ENCODE measurements at regions not wholly inside any gene's neighbourhood (a gene's known extent, or its start where the extent isn't known, plus 50 kb on each side); places are given as distances from the start of the nearest gene placed in this dataset.

DNA sequence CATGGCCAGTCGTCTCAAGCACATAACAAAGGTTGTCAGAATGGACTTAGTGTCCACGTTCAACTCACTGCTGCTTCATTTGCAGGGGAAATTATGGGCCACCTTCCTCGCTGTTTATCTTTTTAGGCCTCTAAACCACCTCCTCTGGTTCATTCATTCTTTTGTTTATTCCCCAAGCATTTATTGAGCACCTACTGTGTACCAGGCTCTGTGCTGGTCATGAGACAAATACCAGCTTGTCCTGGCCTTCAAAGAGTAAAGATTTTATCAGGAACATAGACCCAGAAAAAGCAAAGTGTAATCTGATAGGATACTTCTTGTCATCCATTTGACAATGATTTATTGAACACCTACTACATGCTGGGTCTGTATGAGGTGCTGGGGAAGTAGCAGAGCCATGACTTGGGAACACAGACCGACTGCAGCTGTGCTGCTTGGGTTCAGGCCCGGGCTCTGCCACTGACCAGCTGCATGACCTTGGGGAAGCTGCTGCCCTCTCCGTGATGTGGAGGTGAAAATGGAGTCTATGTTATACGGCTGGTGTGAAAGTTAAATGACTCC is 63.4 kb upstream of the SLC6A6 start:
- DNase-seq = no peak

DNA sequence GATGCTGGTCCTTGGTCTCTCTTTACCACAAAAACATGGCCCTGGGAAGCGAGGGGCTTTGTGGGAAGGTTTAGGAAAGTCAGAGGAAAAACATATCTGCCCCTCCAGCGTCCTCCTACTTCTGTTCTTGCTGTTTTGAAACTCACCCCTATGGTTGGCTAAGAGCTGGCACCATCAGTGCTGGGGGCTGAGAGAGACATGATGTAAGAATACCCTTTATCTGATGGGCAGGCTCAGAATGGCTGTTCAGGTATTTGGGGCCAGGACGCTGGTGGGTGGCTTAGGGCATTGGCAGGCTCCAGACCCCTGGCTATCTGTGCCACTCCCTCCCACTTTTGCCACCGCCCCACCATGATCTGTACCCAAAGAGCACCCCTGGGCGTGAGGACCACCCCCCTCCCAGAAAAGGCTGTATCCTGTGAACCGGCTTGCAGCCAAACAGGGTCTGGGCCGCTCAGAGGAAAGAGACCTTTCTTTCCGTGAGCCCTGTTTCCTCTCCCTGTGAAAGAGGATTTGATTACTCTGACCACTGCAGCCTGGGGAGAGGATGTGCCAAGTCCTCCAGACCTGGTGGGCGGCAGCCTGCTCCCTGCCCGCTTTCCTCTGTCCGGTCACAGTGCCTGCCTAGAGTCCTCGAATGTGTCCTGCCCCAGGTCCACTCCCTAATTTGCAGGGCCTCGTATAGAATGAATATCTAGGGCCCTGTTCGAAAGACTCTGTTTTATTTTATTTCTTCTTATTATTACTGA is 61.3 kb upstream of the SLC6A6 start:
- DNase-seq = no peak

DNA sequence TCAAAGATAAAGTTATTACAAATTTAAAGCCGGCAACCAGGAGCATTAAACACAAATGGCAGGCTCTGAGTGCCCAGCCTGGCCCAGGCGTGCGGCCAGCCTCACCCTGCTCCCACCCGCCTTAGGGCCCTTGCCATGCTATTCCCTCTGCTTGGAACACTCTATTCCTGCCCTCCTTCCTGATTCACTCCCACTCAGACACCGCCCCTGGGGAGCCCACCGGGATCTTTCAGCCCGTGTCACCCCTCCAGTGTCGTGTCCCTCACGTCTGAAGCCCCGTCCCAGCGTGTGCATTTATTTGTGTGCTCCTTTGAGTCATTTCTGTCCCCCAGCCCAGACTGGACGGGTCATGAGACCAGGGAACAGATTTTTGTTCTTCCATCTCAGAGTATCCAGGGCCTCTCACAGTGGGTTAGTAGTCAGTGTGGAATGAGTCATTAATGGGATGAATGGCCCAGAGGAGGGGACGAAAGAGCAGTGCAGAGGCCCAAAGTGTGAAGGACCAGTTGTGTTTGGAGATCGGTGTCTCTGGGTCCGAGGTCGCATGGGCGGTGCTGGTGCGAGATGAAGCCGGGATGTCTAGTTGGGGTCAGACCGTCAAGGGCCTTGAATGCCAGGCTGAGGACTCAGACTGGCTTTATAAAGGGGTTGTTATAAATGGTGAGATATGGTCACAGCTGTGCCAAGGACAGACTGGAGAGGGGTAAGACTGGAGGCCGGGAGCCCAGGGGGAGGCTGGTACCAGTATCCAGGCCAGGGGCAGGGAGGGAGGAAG is 58.9 kb upstream of the SLC6A6 start:
- DNase-seq = no peak

DNA sequence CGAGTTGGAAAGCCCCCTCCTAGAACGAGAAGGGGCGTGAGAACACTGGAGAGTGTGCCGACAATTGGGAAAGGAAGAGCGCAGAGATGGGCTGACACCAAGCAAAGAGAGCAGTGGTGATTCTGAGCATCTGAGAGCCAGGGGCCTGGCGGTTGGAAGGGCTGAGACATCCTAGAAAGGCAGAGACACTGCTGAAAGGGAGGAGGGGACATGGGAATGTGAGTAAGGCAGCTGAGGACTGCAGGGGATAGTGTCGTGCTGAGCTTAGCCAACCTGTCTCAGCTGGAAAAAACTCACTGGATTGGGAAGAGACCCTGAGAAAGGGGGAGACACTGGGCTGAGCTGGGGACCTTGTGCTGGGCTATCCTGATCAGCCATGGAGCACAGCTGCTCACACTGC is 58.1 kb upstream of the SLC6A6 start:
- no peak for DNase-seq

DNA sequence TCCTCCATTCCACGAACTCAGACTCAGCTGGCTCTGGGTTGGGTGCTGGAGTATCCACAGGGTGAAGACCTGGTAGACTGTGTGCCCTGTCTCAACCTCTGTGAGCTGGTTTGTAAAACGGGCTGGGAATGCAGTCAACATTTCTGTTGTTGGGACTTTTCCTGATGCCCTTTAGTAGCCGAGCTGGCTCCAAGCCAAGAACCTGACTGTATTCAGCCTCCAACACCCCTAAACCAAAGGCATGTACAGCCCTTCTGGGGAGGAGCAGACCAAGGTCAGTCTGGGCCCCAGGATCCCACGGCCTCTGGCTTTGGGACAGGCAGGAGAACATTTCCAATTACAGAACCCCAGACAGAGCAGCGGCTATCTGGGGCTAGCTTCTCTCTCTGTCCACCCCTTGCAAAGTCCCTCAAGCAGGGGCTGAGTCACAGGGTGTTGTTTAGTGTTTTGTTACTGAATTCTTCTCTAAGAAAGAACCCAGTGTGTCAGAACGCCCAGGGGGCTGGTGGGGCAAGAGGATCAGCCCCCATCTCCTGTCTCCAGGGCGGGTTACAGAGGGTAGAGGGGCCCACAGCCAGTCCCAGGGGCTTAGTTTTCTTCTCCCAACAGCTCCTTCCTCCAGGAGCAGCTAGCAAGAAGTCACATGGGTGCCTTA is 56.8 kb upstream of the SLC6A6 start:
- no peak for DNase-seq

DNA sequence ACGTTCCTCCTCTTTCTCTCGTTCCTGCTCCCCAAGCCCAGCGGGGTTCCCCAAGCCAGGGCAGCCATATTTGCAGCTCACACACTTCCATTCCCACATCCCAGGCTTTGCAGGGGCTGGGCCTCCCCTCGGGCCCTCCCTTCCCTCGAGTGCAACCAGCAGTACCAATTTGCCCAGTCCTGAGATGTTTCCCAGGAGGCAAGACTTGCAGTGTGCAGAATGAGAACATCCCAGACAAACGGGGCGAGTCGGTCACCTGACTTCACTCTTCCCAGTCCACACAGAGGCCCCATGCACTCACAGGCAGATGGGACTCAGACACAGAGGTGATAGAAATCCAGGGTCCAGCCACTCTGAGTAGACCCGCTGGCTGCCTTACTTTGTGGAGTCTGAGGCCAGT is 56.2 kb upstream of the SLC6A6 start:
- no peak for DNase-seq

DNA sequence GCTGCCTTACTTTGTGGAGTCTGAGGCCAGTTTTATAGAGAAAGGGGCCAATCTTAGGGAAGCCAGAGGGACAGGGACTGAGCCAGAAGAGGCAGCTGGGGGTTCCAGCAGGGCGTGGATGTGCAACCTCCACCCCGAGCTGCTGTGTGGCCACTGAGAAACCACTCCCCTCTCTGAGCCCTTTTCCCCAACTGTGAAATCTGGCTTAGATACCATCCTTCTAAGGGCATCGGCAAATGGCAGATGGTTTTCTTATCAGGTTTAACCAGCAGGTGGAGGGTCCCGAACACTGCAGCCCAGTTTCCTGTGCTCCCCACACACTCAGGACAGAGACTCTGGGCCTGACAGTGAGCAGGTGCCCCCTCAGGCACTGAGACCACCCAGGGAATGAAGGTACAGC is 55.8 kb upstream of the SLC6A6 start:
- DNase-seq = no peak

DNA sequence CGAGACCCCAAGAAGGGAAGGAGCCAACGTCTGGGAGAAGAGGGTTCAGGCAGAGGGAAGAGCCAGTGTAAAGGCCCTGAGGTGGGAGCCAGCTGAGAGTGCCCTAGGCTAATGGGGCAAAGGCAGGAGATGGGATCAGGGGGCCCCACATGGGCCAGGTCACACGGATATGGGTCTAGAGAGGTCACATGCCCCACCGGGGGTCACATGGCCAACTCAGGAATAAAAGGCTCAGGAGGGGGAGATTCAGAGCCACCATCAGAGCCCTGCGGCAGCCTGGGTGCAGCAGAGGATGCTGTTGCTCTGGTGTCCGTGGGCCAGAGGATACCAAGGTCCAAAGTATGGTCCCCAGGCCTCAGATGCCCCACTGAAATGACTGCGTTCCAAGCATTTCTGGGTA is 55.3 kb upstream of the SLC6A6 start:
- DNase-seq = no peak

DNA sequence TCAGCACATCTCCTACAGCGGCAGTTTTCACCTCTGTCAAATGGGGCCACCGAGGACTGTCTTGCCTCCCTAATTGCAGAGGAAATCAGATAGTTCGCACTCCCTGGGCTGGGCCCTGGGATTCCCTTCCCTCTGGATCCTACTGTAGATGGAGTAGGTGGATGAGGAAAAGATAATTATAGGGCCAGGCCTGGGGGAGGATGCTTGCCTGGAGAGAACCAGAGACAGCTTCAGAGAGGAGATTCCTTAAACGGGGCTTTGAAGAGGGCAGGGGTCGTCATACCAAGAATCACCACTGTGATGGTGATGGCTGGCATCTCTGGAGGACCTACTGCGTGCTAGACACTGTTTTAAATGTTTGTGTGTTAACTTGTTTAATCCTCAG is 50.8 kb upstream of the SLC6A6 start:
- no peak for DNase-seq

DNA sequence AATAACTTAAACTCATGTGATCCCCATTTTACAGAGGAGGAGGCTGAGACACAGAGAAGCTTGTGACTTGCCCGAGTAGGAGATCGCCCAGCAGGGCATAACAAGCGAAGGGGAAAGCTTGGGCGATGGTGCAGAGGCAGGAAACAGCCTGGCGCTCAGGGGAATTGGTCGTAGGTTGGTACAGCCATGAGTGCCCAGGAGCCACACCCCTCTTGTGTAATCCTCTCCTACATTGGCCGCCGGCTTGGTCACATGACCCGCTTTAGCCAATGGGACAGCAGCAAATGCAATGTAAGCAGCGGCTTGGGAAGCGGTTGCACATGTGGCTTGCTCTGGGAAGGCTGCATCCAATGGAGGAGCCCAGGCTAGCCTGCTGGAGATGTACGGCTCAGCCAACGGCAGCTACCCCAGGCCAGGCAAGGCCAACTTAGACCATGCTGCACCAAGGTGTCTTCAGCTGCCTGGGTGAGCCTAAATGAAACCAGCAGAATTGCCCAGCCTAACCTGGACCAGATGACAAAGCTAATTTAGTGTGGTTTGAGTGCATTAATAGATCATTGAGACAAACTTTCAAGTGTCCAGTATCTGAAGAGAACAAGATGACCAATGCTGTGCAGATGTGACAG is 50.3 kb upstream of the SLC6A6 start:
- DNase-seq = peak; percentile 35

Data from activated CD4-positive, alpha-beta T cell treated with anti-CD3 and anti-CD28 coated beads for 48 hours (primary cell).